GM19467 (cell line): ENCODE measurements at regions not wholly inside any gene's neighbourhood (a gene's known extent, or its start where the extent isn't known, plus 50 kb on each side); places are given as distances from the start of the nearest gene placed in this dataset.
"Not testable (repeated sequence)": the region's sequence is repeated elsewhere in the genome, so short reads cannot be mapped to it uniquely, and the experiment has no call there.

Experiments used
- ATAC-seq: cut with Tn5 transposase; IDR thresholded peaks from one replicate; pipeline ENCODE4 v1.9.1; 2021; ENCODE audit warnings: mild to moderate bottlenecking, moderate library complexity; ENCODE audit not compliant: unreplicated experiment

GRCh38 chr2:8438996-8439395, 242.9 kb upstream of the ID2 start:
- ATAC-seq: no peak

GRCh38 chr2:8440029-8440778, 241.7 kb upstream of the ID2 start:
- ATAC-seq: no peak

GRCh38 chr2:8441371-8441770, 240.5 kb upstream of the ID2 start:
- no peak for ATAC-seq

GRCh38 chr2:8441986-8442385, 239.9 kb upstream of the ID2 start:
- no peak for ATAC-seq

GRCh38 chr2:8442833-8443486, 238.9 kb upstream of the ID2 start:
- ATAC-seq: no peak

- no peak for ATAC-seq
Measured at GRCh38 chr2:8445580-8445979, 236.3 kb upstream of the ID2 start.

- not testable (repeated sequence) for ATAC-seq
Measured at GRCh38 chr2:8446751-8447150, 235.1 kb upstream of the ID2 start.

GRCh38 chr2:8447610-8448221, 234.1 kb upstream of the ID2 start:
- ATAC-seq: no peak

GRCh38 chr2:8448824-8449556, 232.9 kb upstream of the ID2 start:
- no peak for ATAC-seq

GRCh38 chr2:8451273-8451672, 230.6 kb upstream of the ID2 start:
- ATAC-seq: no peak

- no peak for ATAC-seq
Measured at GRCh38 chr2:8452296-8452695, 229.6 kb upstream of the ID2 start.

- ATAC-seq: no peak
Measured at GRCh38 chr2:8452979-8453903, 228.6 kb upstream of the ID2 start.

- ATAC-seq: no peak
Measured at GRCh38 chr2:8453904-8454302, 228.0 kb upstream of the ID2 start.

- no peak for ATAC-seq
Measured at GRCh38 chr2:8454797-8455196, 227.1 kb upstream of the ID2 start.

GRCh38 chr2:8455236-8456150, 226.4 kb upstream of the ID2 start:
- no peak for ATAC-seq

- no peak for ATAC-seq
Measured at GRCh38 chr2:8456151-8457091, 225.4 kb upstream of the ID2 start.

GRCh38 chr2:8457092-8457481, 224.8 kb upstream of the ID2 start:
- no peak for ATAC-seq
